ENCODE measurements at regions not wholly inside any gene's neighbourhood (a gene's known extent, or its start where the extent isn't known, plus 50 kb on each side); places are given as distances from the start of the nearest gene placed in this dataset.
"Not testable (repeated sequence)": the region's sequence is repeated elsewhere in the genome, so short reads cannot be mapped to it uniquely, and the experiment has no call there.

DNA sequence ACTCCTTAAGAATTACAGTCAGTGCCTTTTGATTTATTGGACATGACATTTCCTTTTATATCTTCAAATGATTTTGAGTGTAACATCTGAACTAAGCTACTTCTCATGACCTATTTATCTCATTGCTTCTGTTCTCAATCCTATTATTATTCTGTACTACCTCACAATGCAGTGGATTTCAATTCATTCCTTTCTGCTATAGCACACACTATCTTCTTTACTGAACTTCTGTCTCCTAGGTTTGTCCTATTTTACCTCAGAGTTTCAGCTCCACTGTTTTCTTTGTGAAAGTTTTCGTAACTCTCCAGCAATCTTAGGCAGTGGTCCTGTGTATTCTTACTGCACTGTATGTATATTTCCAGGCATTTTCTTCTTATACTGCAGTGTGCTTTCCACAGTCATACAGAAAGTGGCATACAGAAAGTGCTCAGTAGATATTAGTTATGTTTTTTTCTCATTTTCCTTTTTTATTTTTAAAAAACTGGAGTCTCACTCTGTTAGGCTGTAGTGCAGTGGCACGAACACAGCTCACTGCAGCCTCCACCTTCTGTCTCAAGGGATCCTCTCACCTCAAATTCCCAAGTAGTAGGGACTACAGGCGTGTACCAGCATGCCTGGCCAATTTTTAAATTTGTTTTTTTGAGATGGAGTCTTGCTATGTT lies 368.6 kb upstream of the RGS6 start:
- no peak for DNase-seq (ENCODE audit: low read depth, low spot score)

DNA sequence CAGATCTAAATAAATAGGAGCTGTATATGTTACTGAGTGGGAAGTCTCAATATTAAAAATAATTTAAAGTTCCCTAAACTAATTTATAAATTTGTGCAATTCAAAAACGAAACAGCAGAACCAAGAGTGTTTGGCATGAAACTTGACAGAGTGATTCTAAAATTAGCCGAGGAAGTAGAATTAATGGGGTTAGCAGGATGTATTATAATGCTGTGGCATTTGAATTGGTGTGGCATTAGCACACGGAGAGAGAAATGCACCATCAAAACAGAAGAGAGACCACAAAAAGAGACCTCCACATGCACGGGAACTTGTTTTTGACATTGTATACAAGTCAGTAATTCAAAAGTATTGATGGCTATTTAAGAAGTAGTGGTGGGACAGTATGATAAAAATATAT lies 366.0 kb upstream of the RGS6 start:
- no peak for DNase-seq (ENCODE audit: low read depth, low spot score)

DNA sequence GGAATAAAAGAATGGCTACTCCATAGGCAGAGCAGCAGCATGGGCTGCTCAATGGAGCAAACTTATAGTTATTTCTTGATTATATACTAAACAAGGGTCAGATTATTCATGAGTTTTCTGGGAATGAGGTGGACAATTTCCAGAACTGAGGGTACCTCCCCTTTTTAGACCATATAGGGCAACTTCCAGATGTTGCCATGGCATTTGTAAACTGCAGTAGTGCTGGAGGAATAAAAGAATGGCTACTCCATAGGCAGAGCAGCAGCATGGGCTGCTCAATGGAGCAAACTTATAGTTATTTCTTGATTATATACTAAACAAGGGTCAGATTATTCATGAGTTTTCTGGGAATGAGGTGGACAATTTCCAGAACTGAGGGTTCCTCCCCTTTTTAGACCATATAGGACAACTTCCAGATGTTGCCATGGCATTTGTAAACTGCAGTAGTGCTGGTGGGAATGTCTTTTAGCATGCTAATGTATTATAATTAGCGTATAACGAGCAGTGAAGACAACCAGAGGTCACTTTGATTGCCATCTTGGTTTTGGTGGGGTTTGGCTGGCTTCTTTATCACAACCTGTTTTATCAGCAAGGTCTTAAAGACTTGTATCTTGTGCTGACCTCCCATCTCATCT lies 364.6 kb upstream of the RGS6 start:
- not testable (repeated sequence) for DNase-seq (ENCODE audit: low read depth, low spot score)

DNA sequence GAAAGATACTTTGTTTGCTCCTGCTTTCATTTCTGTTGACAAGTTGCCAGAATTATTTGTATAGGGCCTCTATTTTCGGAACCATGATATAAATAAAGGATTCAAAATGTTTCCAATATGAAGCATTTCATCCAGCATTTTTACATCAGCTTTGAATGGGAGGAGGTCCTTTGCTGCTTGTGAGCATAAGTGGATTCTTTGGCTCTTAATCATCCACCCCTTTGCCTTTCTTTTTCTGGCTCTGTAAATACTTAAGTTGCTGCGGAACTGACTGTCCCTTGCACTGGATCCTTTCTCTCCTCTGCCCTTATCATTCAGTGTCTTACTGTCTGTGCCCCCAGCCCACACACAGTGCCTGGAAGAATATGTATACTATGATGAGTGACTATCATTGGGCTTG lies 357.3 kb upstream of the RGS6 start:
- peak; percentile 7 for DNase-seq (ENCODE audit: low read depth, low spot score)

DNA sequence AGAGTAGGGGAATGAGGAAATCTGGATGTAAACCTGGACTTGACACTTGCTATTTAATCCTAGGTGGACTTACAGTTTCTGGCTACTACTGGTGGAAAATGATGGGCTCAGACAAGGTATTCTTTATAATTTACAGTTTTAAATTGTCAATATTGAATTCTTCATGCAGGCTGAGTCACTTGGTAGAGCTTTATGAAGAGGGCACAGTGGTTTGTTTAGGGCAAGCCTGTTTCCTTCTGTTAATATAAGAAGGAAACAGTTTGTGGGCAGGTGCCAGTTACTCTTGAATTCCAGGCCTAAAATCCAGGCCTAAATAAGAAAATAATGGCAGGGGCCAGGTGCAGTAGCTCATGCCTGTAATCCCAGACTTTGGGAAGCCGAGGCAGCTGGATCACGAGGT lies 355.8 kb upstream of the RGS6 start:
- DNase-seq (ENCODE audit: low read depth, low spot score), result no peak

DNA sequence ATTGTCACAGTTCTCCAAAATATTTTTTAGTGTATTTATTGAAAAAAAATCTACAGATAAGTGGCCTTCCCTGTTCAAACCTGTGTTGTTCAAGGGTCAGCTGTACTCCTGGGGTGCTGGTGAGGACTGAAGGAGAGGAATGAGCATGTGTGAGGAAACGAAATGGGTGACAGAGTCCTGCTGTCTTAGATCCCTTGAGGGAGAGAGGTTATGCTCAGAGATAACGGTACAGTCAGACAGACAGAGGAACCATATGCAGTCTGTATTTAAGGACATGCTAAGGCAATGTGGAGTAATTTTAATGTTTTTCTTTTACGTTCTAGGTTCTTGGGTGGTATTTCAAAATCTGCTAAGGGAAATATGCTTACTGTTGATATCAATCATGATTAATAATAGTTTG lies 352.9 kb upstream of the RGS6 start:
- no peak for DNase-seq (ENCODE audit: low read depth, low spot score)

DNA sequence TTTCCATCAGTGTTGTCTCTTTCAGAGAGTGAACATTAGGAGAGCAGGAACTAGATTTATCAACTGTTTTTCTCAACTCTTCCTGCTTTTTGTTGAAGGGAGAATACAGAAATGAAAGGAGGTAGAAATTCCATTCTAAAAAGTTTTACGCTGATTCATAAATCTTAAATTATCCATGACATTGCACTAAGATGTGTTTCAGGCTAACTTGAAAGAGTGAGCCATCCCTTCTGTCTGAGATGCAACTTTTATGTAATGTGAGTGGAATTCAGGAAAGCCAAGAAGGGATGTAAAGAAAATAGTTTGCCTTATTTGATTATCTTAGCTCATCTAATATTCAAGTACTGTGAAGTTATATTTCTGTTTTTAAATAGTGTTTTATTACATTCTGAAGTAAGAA lies 349.5 kb upstream of the RGS6 start:
- DNase-seq (ENCODE audit: low read depth, low spot score), result no peak

DNA sequence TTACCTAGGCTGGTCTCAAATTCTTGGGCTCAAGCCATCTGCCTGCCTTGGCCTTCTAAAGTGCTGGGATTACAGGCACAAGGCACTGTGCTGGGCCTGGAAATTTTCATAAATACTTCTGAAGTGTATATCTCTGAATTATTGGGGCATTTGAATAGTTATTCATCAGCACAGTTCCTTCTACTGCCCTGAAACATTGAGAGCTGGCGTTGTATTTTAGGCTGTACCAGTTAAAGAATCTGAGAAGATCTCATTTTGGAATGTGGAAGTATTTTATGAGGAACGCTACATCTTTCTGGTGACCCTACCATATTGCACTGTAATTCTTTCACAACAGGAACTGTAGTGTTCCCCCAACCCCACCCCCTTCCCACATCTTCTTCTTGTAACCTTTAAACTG lies 349.0 kb upstream of the RGS6 start:
- no peak for DNase-seq (ENCODE audit: low read depth, low spot score)

DNA sequence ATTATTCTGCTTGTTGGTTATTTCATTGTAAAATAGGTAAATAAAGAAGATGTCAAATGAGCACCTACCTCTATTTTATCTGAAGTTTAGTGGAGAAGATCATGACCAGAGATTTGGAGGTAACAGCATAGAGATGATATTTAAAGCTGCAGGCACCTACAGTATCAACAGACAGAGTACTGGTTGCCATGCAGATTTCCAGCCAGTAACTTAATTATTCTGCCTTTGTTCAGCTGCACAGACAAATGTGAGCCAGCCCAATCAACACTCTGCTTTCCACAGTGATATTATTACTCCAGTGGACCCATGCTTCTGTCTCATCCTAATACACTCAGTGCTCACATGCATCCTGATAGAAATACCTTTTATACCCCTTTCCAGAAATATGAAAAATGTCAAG lies 348.5 kb upstream of the RGS6 start:
- DNase-seq (ENCODE audit: low read depth, low spot score), result no peak

DNA sequence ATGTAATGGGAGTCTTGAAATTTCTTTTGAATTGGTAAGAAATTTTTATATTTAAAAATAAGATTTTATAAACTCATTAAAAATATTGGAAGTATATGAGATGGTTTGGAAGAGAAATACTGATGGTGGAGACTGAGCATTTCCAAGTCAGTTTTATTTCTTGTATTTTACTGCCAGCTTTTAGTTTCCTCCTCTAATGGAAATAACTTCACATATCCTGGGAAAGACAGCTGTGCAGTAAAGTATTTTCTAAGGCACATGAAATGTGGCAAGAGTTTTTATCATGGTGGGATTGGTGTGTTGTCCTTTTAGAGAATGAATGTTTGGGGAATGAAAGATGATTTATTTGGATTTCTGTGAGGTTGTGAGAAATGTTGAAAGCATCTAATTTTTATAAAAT lies 346.9 kb upstream of the RGS6 start:
- no peak for DNase-seq (ENCODE audit: low read depth, low spot score)

DNA sequence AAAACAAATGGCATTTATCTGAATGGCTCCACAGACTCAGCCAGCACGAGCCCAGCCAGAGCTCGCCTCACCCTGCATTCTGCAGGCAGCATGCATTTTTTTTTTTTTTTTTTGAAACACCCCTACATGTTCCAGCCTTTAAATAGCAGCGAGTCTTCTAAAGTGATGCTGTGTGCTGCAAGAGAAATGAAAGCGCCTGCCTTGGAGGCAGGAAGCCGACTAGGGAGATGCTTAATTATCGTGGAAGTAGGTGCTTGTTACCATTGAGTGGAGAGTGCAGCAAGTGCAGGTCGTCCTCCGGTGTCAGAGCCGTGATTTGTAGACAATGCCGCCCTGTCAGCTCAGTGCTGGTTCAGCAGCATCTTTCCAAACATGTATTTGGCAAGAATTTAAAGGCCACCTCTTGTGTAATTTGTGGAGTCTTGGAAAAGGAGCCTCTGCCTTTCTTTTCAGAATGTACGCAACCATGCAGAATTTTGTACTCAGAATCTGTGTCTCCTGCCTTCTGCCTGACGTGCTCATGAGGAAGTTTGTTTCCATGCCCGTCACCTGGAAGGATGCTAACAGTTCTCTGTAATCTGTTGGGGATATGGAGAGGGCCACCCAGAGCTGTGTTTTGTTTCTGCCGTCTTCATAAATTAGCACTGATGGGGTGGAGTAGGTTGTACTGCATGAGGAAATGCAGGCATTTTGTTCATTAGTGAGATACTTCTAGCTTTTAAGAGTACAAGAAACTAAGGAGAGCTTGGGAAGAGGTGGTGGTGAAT lies 345.9 kb upstream of the RGS6 start:
- no peak for DNase-seq (ENCODE audit: low read depth, low spot score)

DNA sequence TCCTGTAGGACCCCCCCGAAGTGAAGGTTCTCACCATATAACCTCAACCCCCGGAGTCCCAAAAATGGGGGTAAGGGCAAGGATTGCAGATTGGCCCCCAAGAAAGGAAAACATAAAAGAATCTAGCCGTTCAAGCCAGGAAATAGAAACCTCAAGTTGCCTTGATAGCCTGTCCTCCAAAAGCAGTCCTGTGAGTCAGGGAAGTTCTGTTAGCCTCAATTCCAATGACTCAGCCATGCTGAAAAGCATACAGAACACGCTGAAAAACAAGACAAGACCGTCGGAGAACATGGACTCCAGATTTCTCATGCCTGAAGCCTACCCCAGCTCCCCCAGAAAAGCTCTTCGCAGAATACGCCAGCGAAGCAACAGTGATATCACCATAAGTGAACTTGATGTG lies 344.2 kb upstream of the RGS6 start:
- DNase-seq (ENCODE audit: low read depth, low spot score), result no peak

DNA sequence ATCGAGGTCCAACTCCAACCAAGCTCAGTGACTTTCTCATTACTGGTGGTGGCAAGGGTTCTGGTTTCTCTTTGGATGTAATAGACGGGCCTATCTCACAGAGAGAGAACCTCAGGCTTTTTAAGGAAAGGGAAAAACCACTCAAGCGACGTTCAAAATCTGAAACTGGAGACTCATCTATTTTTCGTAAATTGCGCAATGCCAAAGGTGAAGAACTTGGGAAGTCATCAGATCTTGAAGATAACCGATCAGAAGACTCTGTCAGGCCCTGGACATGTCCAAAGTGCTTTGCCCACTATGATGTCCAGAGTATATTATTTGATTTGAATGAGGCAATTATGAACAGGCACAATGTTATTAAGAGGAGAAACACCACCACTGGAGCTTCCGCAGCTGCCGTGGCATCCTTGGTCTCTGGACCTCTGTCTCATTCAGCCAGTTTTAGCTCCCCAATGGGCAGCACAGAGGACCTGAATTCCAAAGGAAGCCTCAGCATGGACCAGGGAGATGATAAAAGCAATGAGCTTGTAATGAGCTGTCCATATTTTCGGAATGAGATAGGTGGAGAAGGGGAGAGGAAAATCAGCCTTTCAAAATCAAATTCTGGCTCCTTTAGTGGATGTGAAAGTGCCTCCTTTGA lies 343.5 kb upstream of the RGS6 start:
- no peak for DNase-seq (ENCODE audit: low read depth, low spot score)

DNA sequence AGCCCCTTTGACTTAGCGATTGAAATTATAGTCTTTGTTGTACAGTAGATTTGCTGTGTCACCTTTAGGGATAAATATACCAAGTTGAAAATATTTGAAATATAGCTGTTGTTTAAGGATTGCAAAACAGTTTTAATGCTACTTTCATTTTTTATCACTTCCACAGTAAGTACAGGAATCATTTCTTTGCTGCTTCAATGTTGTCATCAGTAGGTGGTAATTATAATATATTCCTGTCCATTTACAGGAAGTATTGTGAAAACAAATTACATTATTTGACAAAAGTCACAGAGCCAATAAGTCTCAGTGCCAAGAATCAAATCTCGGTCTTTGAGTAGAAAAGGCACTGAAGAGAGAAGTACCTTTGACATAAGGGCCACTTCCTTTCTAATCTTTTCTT lies 342.6 kb upstream of the RGS6 start:
- DNase-seq (ENCODE audit: low read depth, low spot score), result no peak

DNA sequence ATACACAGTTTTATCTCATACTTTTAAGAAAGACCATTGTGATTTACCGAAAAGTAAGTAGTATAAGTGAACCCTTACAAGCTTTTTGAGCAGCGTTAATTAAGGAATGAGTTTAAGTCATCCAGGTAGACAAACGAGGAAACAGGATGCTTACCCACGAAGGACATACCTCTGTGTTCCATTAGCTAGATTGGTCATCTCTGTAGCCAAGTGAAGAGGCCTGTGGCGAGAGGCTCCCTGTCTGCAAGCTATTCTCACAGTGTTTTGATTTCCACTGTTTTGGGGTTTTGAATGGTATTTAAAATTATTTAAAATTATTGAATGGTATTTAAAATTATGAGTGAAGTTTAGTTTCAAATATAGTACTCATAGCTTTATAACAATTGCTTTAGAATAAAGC lies 342.1 kb upstream of the RGS6 start:
- no peak for DNase-seq (ENCODE audit: low read depth, low spot score)

DNA sequence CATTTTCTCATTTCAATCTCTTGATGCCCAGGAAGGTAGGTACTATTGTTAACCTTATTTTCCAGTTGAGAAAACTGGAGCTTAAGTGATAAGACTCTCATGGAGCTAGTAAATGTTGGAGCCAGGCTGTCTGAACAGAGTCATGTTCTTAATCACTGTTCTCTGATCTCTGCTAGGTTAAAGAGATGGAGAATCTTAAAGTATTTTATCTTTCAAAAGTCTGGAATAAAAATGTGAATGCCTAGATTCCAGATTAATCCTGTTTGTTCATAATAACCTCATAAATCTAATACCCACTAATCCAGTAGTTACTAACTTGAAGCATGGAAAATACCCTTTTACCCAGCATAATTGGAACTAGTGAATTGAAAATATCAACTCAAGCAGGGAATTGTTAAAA lies 341.0 kb upstream of the RGS6 start:
- no peak for DNase-seq (ENCODE audit: low read depth, low spot score)

DNA sequence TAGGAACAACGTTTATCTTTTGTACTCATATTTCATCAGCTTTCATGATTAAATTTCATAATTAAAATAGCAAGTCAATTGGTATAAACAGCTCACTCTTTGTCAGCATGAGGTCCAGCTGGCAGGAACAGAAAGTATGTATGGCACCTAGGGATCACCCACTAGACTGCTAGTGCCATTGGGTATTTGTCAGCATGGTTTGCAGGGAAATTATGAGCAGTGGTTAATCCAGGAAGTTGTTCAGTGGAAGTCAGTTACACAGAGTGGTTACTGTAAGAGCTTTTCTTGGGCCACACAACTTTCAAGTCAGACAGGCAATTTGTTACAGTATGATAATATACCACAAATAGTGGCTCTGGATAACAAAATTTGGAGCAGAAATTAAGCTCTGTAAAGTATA lies 340.3 kb upstream of the RGS6 start:
- DNase-seq (ENCODE audit: low read depth, low spot score), result no peak

DNA sequence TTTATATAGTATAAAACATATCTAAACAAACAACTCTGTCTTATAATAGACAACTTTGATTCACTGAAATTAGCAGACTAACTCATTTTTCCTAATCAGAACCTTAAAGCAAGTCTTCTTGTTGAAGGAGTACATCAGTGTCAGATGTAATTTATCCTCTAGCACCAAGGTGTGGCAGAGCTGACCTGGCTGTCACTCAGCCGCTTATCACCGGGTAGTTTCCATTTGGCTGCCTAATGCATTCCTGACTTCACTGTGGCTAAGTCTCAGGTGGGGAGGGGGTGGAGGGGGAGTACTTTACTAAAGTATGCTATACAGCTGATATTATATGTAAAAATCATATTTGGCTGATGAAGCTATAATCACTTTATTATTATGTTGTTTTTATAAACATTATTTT lies 339.9 kb upstream of the RGS6 start:
- DNase-seq (ENCODE audit: low read depth, low spot score), result no peak

DNA sequence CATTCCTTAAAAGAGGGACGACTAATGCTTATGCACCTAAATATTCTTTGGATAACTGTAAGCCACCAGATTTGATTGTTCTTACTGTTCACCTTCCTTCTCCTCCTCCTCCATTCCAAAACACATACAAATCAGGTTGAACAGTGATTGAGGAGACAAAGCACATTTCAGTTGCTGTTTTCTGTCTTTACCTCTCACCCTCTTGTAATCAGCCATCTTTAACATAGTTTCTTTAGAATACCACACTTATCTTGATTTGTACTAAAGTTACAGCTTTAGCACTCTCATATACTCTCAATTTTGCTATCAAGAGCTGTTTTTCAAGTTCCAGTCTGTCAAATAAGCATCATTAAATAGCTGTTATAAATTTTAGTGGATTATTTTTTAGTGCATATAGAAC lies 338.3 kb upstream of the RGS6 start:
- no peak for DNase-seq (ENCODE audit: low read depth, low spot score)

DNA sequence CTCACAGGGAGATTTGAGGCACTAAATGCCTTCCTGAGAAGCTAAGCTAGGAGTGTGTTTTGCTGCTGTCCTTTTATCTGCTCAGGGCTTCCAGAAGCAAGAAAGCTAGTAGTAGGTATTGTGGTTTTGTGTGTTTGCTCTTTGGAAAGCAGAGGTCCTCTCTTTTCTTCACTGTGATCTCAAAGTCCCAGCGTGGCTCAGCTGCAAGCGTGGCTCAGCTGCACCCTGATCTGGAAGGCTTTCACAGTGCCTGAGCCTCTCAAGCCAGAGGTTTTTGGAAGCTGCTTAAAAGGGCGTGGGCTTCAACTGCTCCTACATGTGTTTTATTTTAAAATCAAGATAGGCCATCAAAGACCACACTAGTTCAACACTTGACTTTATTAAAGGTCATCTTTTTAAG lies 337.4 kb upstream of the RGS6 start:
- no peak for DNase-seq (ENCODE audit: low read depth, low spot score)

DNA sequence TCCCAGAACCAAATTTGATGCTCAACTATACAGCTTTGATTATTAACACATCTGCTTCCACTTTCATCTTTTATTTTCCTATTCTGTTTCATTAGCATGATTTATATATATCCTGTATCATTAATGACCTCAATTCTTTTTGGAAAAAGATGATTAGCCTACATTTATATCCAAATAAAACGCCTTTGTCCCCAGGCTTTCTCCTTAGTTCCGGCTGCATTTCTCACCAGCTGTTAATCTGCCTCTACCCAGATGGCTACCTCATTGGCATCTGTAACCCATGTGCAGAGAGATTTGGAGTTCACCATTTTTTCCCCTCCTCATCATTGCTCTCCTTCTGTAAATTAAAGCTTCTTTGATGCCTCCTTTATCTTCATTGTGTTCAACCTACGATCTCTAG lies 336.8 kb upstream of the RGS6 start:
- DNase-seq (ENCODE audit: low read depth, low spot score), result no peak

DNA sequence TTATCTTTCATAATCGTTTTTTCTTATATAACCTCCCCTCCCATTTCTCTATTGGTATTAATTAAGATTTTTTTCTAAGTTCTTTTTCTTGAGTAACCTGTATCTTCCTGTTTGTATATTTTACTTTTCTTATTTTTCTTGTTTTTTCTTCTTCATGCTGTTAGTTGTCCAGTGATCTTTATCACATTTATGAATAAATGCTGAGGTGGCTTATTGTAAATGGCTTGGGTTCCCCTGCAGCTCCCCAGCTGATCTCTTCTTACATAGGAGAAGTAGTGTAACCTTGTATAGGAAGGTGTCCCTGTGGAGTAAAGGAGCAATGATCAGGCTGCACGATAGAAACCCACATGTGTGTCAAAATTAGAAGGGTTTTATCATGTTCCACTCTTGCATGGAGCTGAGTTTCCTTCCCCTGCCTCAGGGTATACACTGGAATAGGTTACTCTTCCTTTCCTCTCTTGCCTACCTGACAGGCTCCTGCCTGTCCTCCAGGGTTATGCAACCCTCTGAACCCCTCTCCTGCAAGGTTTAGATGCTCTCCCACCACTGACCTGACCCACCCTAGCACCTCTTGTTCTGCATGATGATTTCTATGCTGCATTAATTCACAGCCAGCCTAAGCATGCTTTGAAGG lies 334.8 kb upstream of the RGS6 start:
- DNase-seq (ENCODE audit: low read depth, low spot score), result no peak

Measured in iPS DF 19.7 (cell line).